ENCODE measurements at regions not wholly inside any gene's neighbourhood (a gene's known extent, or its start where the extent isn't known, plus 50 kb on each side); places are given as distances from the start of the nearest gene placed in this dataset.

- TF ChIP-seq CTCF (IDR thresholded peaks at IDR 0.05; ENCODE audit: low read length) = no peak
- TF ChIP-seq EZH2 (optimal IDR thresholded peaks at IDR 0.05; ENCODE audit: low read depth, low read length) = no peak
- no peak for TF ChIP-seq EZH2phosphoT487 (IDR thresholded peaks at IDR 0.05; ENCODE audit: low read length)
These were observed 389.7 kb downstream of the BRD1 start for GRCh38 chr22:49437956-49438355.

Measured in MM.1S (cell line).